IPS DF 4.7 (cell line): ENCODE measurements at regions not wholly inside any gene's neighbourhood (a gene's known extent, or its start where the extent isn't known, plus 50 kb on each side); places are given as distances from the start of the nearest gene placed in this dataset.

Experiments
- DNase-seq: peaks from one replicate; pipeline ENCODE4 v3.0.0-alpha.2; 2013; ENCODE audit warnings: low spot score; ENCODE audit errors: extremely low read depth

- DNase-seq: no peak
Observed at GRCh38 chr5:68744206-68744605, 349.6 kb upstream of the SLC30A5 start.

GRCh38 chr5:68745448-68745847 lies 348.4 kb upstream of the SLC30A5 start:
- DNase-seq: no peak

GRCh38 chr5:68746220-68746619 lies 347.6 kb upstream of the SLC30A5 start:
- no peak for DNase-seq

GRCh38 chr5:68746643-68747420 lies 347.0 kb upstream of the SLC30A5 start:
- no peak for DNase-seq

GRCh38 chr5:68747521-68747920 lies 346.3 kb upstream of the SLC30A5 start:
- no peak for DNase-seq

- DNase-seq: no peak
Observed at GRCh38 chr5:68748101-68748500, 345.7 kb upstream of the SLC30A5 start.

GRCh38 chr5:68749077-68749476 lies 344.7 kb upstream of the SLC30A5 start:
- DNase-seq: no peak

GRCh38 chr5:68749631-68750030 lies 344.2 kb upstream of the SLC30A5 start:
- DNase-seq: no peak

- no peak for DNase-seq
Observed at GRCh38 chr5:68751661-68752060, 342.2 kb upstream of the SLC30A5 start.

- DNase-seq: no peak
Observed at GRCh38 chr5:68754536-68754935, 339.3 kb upstream of the SLC30A5 start.

GRCh38 chr5:68755293-68755692 lies 338.5 kb upstream of the SLC30A5 start:
- no peak for DNase-seq

- no peak for DNase-seq
Observed at GRCh38 chr5:68757006-68757405, 336.8 kb upstream of the SLC30A5 start.

GRCh38 chr5:68757626-68758212 lies 336.1 kb upstream of the SLC30A5 start:
- no peak for DNase-seq

GRCh38 chr5:68759593-68759992 lies 334.2 kb upstream of the SLC30A5 start:
- DNase-seq: no peak

GRCh38 chr5:68762201-68762600 lies 331.6 kb upstream of the SLC30A5 start:
- DNase-seq: no peak

- no peak for DNase-seq
Observed at GRCh38 chr5:68766952-68767464, 326.8 kb upstream of the SLC30A5 start.

- no peak for DNase-seq
Observed at GRCh38 chr5:68770551-68770950, 323.3 kb upstream of the SLC30A5 start.

GRCh38 chr5:68771221-68771620 lies 322.6 kb upstream of the SLC30A5 start:
- no peak for DNase-seq

GRCh38 chr5:68771732-68772131 lies 322.1 kb upstream of the SLC30A5 start:
- no peak for DNase-seq

GRCh38 chr5:68776381-68776780 lies 317.4 kb upstream of the SLC30A5 start:
- DNase-seq: no peak

- DNase-seq: no peak
Observed at GRCh38 chr5:68777135-68777534, 316.7 kb upstream of the SLC30A5 start.

GRCh38 chr5:68778484-68778883 lies 315.3 kb upstream of the SLC30A5 start:
- no peak for DNase-seq
